ENCODE measurements at regions not wholly inside any gene's neighbourhood (a gene's known extent, or its start where the extent isn't known, plus 50 kb on each side); places are given as distances from the start of the nearest gene placed in this dataset.

- Mint-ChIP-seq H3K9me3 (no peaks in the 10 kb centered on the region), H3K27ac (no peak overlapping the region), H3K27me3 (ENCODE audit: insufficient read depth) (peaks cover 24% of the 10 kb centered on the region), H3K36me3 (ENCODE audit: low read depth) (no peaks in the 10 kb centered on the region), H3K4me1 (ENCODE audit: low read depth) (peaks cover 7% of the 10 kb centered on the region), H3K4me3 (no peak overlapping the region)
- no peak for TF ChIP-seq CTCF (IDR thresholded peaks at IDR 0.05)
- DNase-seq, result no peak
Measured at GRCh38 chr17:15101175-15101574, 164.0 kb downstream of the PMP22 start.

GRCh38 chr17:15096511-15096910 is 168.6 kb downstream of the PMP22 start:
- Mint-ChIP-seq H3K27ac (no peak overlapping the region), H3K4me1 (ENCODE audit: low read depth) (no peaks in the 10 kb centered on the region; the same call in 1 of the 2 replicates), H3K36me3 (ENCODE audit: low read depth) (no peaks in the 10 kb centered on the region), H3K9me3 (no peaks in the 10 kb centered on the region), H3K4me3 (no peak overlapping the region), H3K27me3 (ENCODE audit: insufficient read depth) (peaks cover 28% of the 10 kb centered on the region)
- TF ChIP-seq CTCF (IDR thresholded peaks at IDR 0.05), result no peak
- DNase-seq, result no peak

GRCh38 chr17:15095935-15096334 is 169.2 kb downstream of the PMP22 start:
- no peak overlapping the region for H3K4me3 Mint-ChIP-seq
- no peak overlapping the region for H3K27ac Mint-ChIP-seq
- no peaks in the 10 kb centered on the region; the same call in 1 of the 2 replicates for H3K4me1 Mint-ChIP-seq (ENCODE audit: low read depth)
- no peaks in the 10 kb centered on the region for H3K36me3 Mint-ChIP-seq (ENCODE audit: low read depth)
- TF ChIP-seq CTCF (IDR thresholded peaks at IDR 0.05), result no peak
- peaks cover 23% of the 10 kb centered on the region for H3K27me3 Mint-ChIP-seq (ENCODE audit: insufficient read depth)
- H3K9me3 Mint-ChIP-seq, result no peaks in the 10 kb centered on the region
- DNase-seq, result no peak

- Mint-ChIP-seq H3K36me3 (ENCODE audit: low read depth) (no peaks in the 10 kb centered on the region), H3K27ac (no peak overlapping the region), H3K4me3 (no peak overlapping the region), H3K4me1 (ENCODE audit: low read depth) (no peaks in the 10 kb centered on the region; the same call in 1 of the 2 replicates), H3K9me3 (no peaks in the 10 kb centered on the region), H3K27me3 (ENCODE audit: insufficient read depth) (peaks cover 13% of the 10 kb centered on the region)
- peak; percentile 29 for DNase-seq
- TF ChIP-seq CTCF (IDR thresholded peaks at IDR 0.05), result no peak
Measured at GRCh38 chr17:15092762-15093161, 172.4 kb downstream of the PMP22 start.

GRCh38 chr17:15092261-15092660 is 172.9 kb downstream of the PMP22 start:
- H3K9me3 Mint-ChIP-seq, result no peaks in the 10 kb centered on the region
- no peak overlapping the region for H3K4me3 Mint-ChIP-seq
- no peaks in the 10 kb centered on the region for H3K36me3 Mint-ChIP-seq (ENCODE audit: low read depth)
- no peak for TF ChIP-seq CTCF (IDR thresholded peaks at IDR 0.05)
- H3K4me1 Mint-ChIP-seq (ENCODE audit: low read depth), result no peaks in the 10 kb centered on the region; the same call in 1 of the 2 replicates
- DNase-seq, result no peak
- H3K27me3 Mint-ChIP-seq (ENCODE audit: insufficient read depth), result peaks cover 9% of the 10 kb centered on the region
- H3K27ac Mint-ChIP-seq, result no peak overlapping the region

- TF ChIP-seq CTCF (IDR thresholded peaks at IDR 0.05), result peak; percentile 36; the same call in 1 of the 2 replicates
- no peaks in the 10 kb centered on the region for H3K36me3 Mint-ChIP-seq (ENCODE audit: low read depth)
- H3K4me3 Mint-ChIP-seq, result no peak overlapping the region
- DNase-seq, result no peak
- peaks cover 9% of the 10 kb centered on the region for H3K27me3 Mint-ChIP-seq (ENCODE audit: insufficient read depth)
- H3K27ac Mint-ChIP-seq, result no peak overlapping the region
- no peaks in the 10 kb centered on the region; the same call in 1 of the 2 replicates for H3K4me1 Mint-ChIP-seq (ENCODE audit: low read depth)
- H3K9me3 Mint-ChIP-seq, result no peaks in the 10 kb centered on the region
Measured at GRCh38 chr17:15091825-15092224, 173.3 kb downstream of the PMP22 start.
